ENCODE measurements at regions not wholly inside any gene's neighbourhood (a gene's known extent, or its start where the extent isn't known, plus 50 kb on each side); places are given as distances from the start of the nearest gene placed in this dataset.

GRCh38 chr3:24837601-24838000 is 343.0 kb upstream of the THRB start:
- TF ChIP-seq POLR2AphosphoS5 (IDR thresholded peaks at IDR 0.05; ENCODE audit: insufficient read depth in 1 of 2, low read depth in 1 of 2) (no peak), CTCF (IDR thresholded peaks at IDR 0.05) (no peak), POLR2A (IDR thresholded peaks at IDR 0.05) (no peak)
